ENCODE measurements at regions not wholly inside any gene's neighbourhood (a gene's known extent, or its start where the extent isn't known, plus 50 kb on each side); places are given as distances from the start of the nearest gene placed in this dataset.

- H3K9me3 ChIP-seq: no peaks in the 10 kb centered on the region
- H3K36me3 ChIP-seq: no peaks in the 10 kb centered on the region
- H3K4me3 ChIP-seq: no peak overlapping the region
- H3K4me1 ChIP-seq: no peaks in the 10 kb centered on the region
- intact Hi-C loops (cut with DNase I): no loop called here
- DNase-seq (ENCODE audit: extremely low spot score in 2 of 2): no peak
- H3K27me3 ChIP-seq: no peaks in the 10 kb centered on the region
- TF ChIP-seq POLR2AphosphoS5 (IDR thresholded peaks at IDR 0.05; ENCODE audit: insufficient read depth in 1 of 2, low read depth in 1 of 2): no peak
- no peak overlapping the region for H3K27ac ChIP-seq
Observed at GRCh38 chr10:10921826-10922461, 95.7 kb upstream of the CELF2 start.

DNA sequence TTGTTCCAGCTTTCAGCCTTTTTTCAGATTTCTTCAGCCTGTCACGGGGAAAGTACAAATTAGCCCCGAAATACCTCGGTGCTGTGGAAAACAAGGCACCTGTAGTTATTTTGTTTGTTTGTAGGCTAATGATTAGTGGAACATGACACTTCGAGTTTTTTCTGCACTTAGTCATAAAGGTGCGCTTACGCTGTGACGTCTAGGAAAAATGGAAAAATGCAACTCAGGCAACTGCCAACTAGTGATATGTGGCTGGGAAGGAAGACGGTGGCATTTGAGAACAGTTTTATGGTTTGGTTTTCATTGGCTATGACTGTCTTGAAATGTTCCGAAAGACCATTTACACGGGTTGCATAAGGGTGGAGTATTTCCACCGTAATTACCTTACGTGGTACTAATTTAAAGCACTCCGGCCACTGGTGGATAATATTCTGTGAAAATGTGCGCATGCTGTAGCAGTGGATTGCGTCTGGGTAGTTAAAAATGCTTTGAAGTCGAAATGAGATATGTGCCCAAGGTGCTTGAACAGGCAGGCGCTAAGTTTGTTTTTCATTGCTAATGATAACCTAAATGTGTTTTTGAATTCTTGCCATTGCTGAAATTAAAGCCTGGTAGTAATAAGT is 94.5 kb upstream of the CELF2 start:
- no peak for DNase-seq (ENCODE audit: extremely low spot score in 2 of 2)
- H3K27me3 ChIP-seq: no peaks in the 10 kb centered on the region
- no peak overlapping the region for H3K27ac ChIP-seq
- TF ChIP-seq POLR2A (IDR thresholded peaks at IDR 0.05): no peak
- no peak for TF ChIP-seq POLR2AphosphoS5 (IDR thresholded peaks at IDR 0.05; ENCODE audit: insufficient read depth in 1 of 2, low read depth in 1 of 2)
- TF ChIP-seq, protein P1, sequence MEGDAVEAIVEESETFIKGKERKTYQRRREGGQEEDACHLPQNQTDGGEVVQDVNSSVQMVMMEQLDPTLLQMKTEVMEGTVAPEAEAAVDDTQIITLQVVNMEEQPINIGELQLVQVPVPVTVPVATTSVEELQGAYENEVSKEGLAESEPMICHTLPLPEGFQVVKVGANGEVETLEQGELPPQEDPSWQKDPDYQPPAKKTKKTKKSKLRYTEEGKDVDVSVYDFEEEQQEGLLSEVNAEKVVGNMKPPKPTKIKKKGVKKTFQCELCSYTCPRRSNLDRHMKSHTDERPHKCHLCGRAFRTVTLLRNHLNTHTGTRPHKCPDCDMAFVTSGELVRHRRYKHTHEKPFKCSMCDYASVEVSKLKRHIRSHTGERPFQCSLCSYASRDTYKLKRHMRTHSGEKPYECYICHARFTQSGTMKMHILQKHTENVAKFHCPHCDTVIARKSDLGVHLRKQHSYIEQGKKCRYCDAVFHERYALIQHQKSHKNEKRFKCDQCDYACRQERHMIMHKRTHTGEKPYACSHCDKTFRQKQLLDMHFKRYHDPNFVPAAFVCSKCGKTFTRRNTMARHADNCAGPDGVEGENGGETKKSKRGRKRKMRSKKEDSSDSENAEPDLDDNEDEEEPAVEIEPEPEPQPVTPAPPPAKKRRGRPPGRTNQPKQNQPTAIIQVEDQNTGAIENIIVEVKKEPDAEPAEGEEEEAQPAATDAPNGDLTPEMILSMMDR (IDR thresholded peaks at IDR 0.05): no peak
- H3K9me3 ChIP-seq: no peaks in the 10 kb centered on the region
- intact Hi-C loops (cut with DNase I): no loop called here
- no peak overlapping the region for H3K4me3 ChIP-seq
- H3K36me3 ChIP-seq: no peaks in the 10 kb centered on the region
- H3K4me1 ChIP-seq: no peaks in the 10 kb centered on the region

DNA sequence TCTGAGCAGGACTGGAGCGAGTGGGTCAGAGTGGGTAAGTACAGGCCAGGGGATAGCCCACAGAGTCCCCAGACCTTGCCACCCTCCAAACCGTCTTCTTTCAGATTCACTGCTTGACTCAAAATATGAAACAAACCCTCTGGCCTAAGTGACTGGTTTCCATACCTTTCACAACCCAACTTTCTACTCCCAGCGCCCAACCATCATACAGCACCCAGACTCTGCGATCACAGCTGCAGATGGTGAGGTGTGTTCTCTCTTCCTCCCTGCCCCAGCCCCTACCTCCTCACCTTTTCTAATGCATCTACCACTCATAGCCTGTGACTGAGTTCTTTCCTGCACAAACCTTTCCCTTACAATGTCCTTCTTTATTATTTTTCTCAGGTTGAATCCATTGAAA is 92.0 kb upstream of the CELF2 start:
- Histone ChIP-seq H3K4me3 (no peak overlapping the region), H3K36me3 (no peaks in the 10 kb centered on the region), H3K9me3 (no peaks in the 10 kb centered on the region), H3K27me3 (no peaks in the 10 kb centered on the region), H3K4me1 (no peaks in the 10 kb centered on the region), H3K27ac (no peak overlapping the region)
- no peak for DNase-seq (ENCODE audit: extremely low spot score in 2 of 2)
- TF ChIP-seq POLR2A (IDR thresholded peaks at IDR 0.05) (no peak), POLR2AphosphoS5 (IDR thresholded peaks at IDR 0.05; ENCODE audit: insufficient read depth in 1 of 2, low read depth in 1 of 2) (no peak)
- TF ChIP-seq, protein P1 (IDR thresholded peaks at IDR 0.05): no peak
- intact Hi-C loops (cut with DNase I): no loop called here

- H3K4me3 ChIP-seq: no peak overlapping the region
- no peaks in the 10 kb centered on the region for H3K4me1 ChIP-seq
- intact Hi-C loops (cut with DNase I): no loop called here
- H3K27ac ChIP-seq: no peak overlapping the region
- no peaks in the 10 kb centered on the region for H3K36me3 ChIP-seq
- TF ChIP-seq, protein P1 (IDR thresholded peaks at IDR 0.05): no peak
- TF ChIP-seq POLR2AphosphoS5 (IDR thresholded peaks at IDR 0.05; ENCODE audit: insufficient read depth in 1 of 2, low read depth in 1 of 2) (no peak), POLR2A (IDR thresholded peaks at IDR 0.05) (no peak)
- no peak for DNase-seq (ENCODE audit: extremely low spot score in 2 of 2)
- H3K27me3 ChIP-seq: no peaks in the 10 kb centered on the region
- H3K9me3 ChIP-seq: no peaks in the 10 kb centered on the region
Observed at GRCh38 chr10:10927608-10928007, 90.1 kb upstream of the CELF2 start.

- H3K27ac ChIP-seq: no peak overlapping the region
- H3K27me3 ChIP-seq: no peaks in the 10 kb centered on the region
- TF ChIP-seq POLR2AphosphoS5 (IDR thresholded peaks at IDR 0.05; ENCODE audit: insufficient read depth in 1 of 2, low read depth in 1 of 2) (no peak), POLR2A (IDR thresholded peaks at IDR 0.05) (no peak)
- TF ChIP-seq, protein P1 (IDR thresholded peaks at IDR 0.05): no peak
- H3K36me3 ChIP-seq: no peaks in the 10 kb centered on the region
- H3K4me3 ChIP-seq: no peak overlapping the region
- DNase-seq (ENCODE audit: extremely low spot score in 2 of 2): no peak
- H3K4me1 ChIP-seq: no peaks in the 10 kb centered on the region
- intact Hi-C loops (cut with DNase I): no loop called here
- no peaks in the 10 kb centered on the region for H3K9me3 ChIP-seq
Observed at GRCh38 chr10:10930979-10931743, 86.5 kb upstream of the CELF2 start.
